Vagina (tissue), 2 donors: ENCODE measurements at regions not wholly inside any gene's neighbourhood (a gene's known extent, or its start where the extent isn't known, plus 50 kb on each side); places are given as distances from the start of the nearest gene placed in this dataset.

ENCODE experiments used
- DNase-seq, 2 donors: peaks; one replicate each; pipeline ENCODE4 v3.0.0-alpha.2; 2017; ENCODE audit errors: extremely low spot score in 2 of 2
- H3K27ac ChIP-seq: fragments of 200-600 bp; sonication (generic); one replicate; pipeline ENCODE4 v1.5.1; 2019
- H3K27me3 ChIP-seq: fragments of 200-600 bp; sonication (generic); one replicate; pipeline ENCODE4 v1.5.1; 2019
- H3K36me3 ChIP-seq, 2 donors: fragments of 200-600 bp; sonication (generic); one replicate each; pipeline ENCODE4 v1.5.1; 2017 to 2019
- H3K4me1 ChIP-seq: fragments of 200-600 bp; sonication (generic); one replicate; pipeline ENCODE4 v1.5.1; 2019
- H3K4me3 ChIP-seq, 2 donors: fragments of 200-600 bp; sonication (generic); 1 replicate in 1 of 2; 2 replicates in 1 of 2; pipeline ENCODE4 v1.5.1; 2016 to 2019
- H3K9me3 ChIP-seq: fragments of 200-600 bp; sonication (generic); one replicate; pipeline ENCODE4 v1.5.1; 2019
- CTCF ChIP-seq, 3 experiments: fragments of 450-650 bp in 2 of 3; fragments of 200-600 bp in 1 of 3; sonication (generic) in 1 of 3; IDR thresholded peaks; one replicate each; pipeline ENCODE4 v1.5.1; 2017 to 2019; ENCODE audit warnings: antibody characterized with exemption in 3 of 3, mild to moderate bottlenecking in 2 of 3, moderate library complexity in 2 of 3
- POLR2A ChIP-seq, 2 donors: fragments of 450-650 bp; IDR thresholded peaks; one replicate each; pipeline ENCODE4 v1.6.1; 2017; ENCODE audit warnings: antibody characterized with exemption in 2 of 2, mild to moderate bottlenecking in 2 of 2, moderate library complexity in 2 of 2
- POLR2AphosphoS5 ChIP-seq, 2 donors: sonication (generic); formaldehyde crosslinking; IDR thresholded peaks; one replicate each; pipeline ENCODE4 v1.9.0; 2017; ENCODE audit warnings: antibody characterized with exemption in 2 of 2, mild to moderate bottlenecking in 2 of 2, low read depth in 1 of 2; ENCODE audit not compliant: insufficient read depth in 1 of 2
- intact Hi-C: fragments of 100-400 bp; cut with DNase I; formaldehyde crosslinking; loops from one replicate; pipeline ENCODE4 v1.15.1; 2023

- H3K9me3 ChIP-seq = no peaks in the 10 kb centered on the region
- no peaks in the 10 kb centered on the region for H3K27me3 ChIP-seq
- no peak for DNase-seq
- no peak for TF ChIP-seq POLR2A (IDR thresholded peaks at IDR 0.05)
- no peak for TF ChIP-seq POLR2AphosphoS5 (IDR thresholded peaks at IDR 0.05; ENCODE audit: insufficient read depth in 1 of 2, low read depth in 1 of 2)
- no peak for TF ChIP-seq CTCF (IDR thresholded peaks at IDR 0.05)
- intact Hi-C loops = no loop called here
- H3K4me1 ChIP-seq = no peaks in the 10 kb centered on the region
- H3K4me3 ChIP-seq = no peak overlapping the region
- no peaks in the 10 kb centered on the region for H3K36me3 ChIP-seq
- H3K27ac ChIP-seq = no peak overlapping the region
Observed at GRCh38 chr6:126198631-126199030, 141.3 kb upstream of the CENPW start.

DNA sequence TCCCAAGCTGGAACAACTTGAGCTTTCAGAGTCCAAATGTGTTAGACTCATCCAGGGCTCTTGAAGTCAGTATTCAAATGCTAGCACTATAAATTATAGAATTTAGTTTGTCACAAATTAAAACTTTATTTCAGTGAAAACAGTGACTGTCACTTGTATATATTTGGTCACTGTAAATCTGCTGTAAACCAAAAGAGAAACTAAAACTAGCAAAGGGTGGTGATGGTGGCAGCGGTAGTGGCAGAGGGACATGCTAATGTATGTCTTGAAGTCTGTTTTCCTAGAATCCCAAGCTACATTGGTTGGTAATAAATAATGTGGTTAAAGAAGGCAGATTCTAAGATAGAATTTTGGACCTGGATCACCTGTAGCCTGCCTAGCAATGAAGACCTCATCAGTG lies 140.4 kb upstream of the CENPW start:
- Histone ChIP-seq H3K36me3 (no peaks in the 10 kb centered on the region), H3K9me3 (no peaks in the 10 kb centered on the region), H3K4me3 (no peak overlapping the region), H3K4me1 (no peaks in the 10 kb centered on the region), H3K27ac (no peak overlapping the region), H3K27me3 (no peaks in the 10 kb centered on the region)
- intact Hi-C loops = no loop called here
- TF ChIP-seq POLR2AphosphoS5 (IDR thresholded peaks at IDR 0.05; ENCODE audit: insufficient read depth in 1 of 2, low read depth in 1 of 2) (no peak), CTCF (IDR thresholded peaks at IDR 0.05) (no peak), POLR2A (IDR thresholded peaks at IDR 0.05) (no peak)
- DNase-seq = no peak

GRCh38 chr6:126202707-126203106 lies 137.2 kb upstream of the CENPW start:
- Histone ChIP-seq H3K9me3 (no peaks in the 10 kb centered on the region), H3K4me1 (no peaks in the 10 kb centered on the region), H3K36me3 (no peaks in the 10 kb centered on the region), H3K27me3 (no peaks in the 10 kb centered on the region), H3K4me3 (no peak overlapping the region), H3K27ac (no peak overlapping the region)
- TF ChIP-seq CTCF (IDR thresholded peaks at IDR 0.05) (no peak), POLR2A (IDR thresholded peaks at IDR 0.05) (no peak), POLR2AphosphoS5 (IDR thresholded peaks at IDR 0.05; ENCODE audit: insufficient read depth in 1 of 2, low read depth in 1 of 2) (no peak)
- DNase-seq = no peak
- intact Hi-C loops = no loop called here

- DNase-seq = no peak
- Histone ChIP-seq H3K36me3 (no peaks in the 10 kb centered on the region), H3K9me3 (no peaks in the 10 kb centered on the region), H3K27ac (no peak overlapping the region), H3K27me3 (no peaks in the 10 kb centered on the region), H3K4me1 (no peaks in the 10 kb centered on the region), H3K4me3 (no peak overlapping the region)
- intact Hi-C loops = no loop called here
- TF ChIP-seq POLR2A (IDR thresholded peaks at IDR 0.05) (no peak), CTCF (IDR thresholded peaks at IDR 0.05) (no peak), POLR2AphosphoS5 (IDR thresholded peaks at IDR 0.05; ENCODE audit: insufficient read depth in 1 of 2, low read depth in 1 of 2) (no peak)
Observed at GRCh38 chr6:126204126-126204525, 135.8 kb upstream of the CENPW start.

DNA sequence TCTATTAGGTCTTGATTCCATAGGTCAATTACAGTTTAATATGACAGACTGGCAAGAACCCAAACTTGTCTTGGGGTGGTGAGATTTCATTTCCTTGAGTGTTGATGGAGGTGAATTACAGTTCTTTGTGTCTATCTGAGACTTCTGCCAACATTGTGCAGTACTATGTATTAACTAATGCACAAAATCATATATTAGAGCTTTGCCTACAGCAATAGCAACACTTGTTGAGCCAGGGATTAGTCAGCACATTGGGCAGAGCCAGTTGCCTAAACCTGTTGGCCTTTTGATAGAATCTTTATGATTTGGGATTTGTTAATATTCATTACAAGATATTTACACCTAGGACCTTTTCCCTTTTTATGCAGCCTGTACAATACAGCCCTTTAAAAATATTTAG lies 135.3 kb upstream of the CENPW start:
- DNase-seq = no peak
- Histone ChIP-seq H3K36me3 (no peaks in the 10 kb centered on the region), H3K9me3 (no peaks in the 10 kb centered on the region), H3K4me3 (no peak overlapping the region), H3K27ac (no peak overlapping the region), H3K27me3 (no peaks in the 10 kb centered on the region), H3K4me1 (no peaks in the 10 kb centered on the region)
- TF ChIP-seq POLR2A (IDR thresholded peaks at IDR 0.05) (no peak), POLR2AphosphoS5 (IDR thresholded peaks at IDR 0.05; ENCODE audit: insufficient read depth in 1 of 2, low read depth in 1 of 2) (no peak), CTCF (IDR thresholded peaks at IDR 0.05) (no peak)
- intact Hi-C loops = no loop called here
